A673 (cell line): ENCODE measurements at regions not wholly inside any gene's neighbourhood (a gene's known extent, or its start where the extent isn't known, plus 50 kb on each side); places are given as distances from the start of the nearest gene placed in this dataset.

Experiments used
- CTCF ChIP-seq: fragments of 300-800, 200-600 bp; sonication (generic); conservative IDR thresholded peaks from 2 replicates; pipeline ENCODE4 v1.5.1; 2017; ENCODE audit warnings: low read depth, mild to moderate bottlenecking, antibody characterized with exemption, low read length, moderate library complexity, mixed read lengths
- EZH2 ChIP-seq: fragments of 200-600 bp; sonication (generic); IDR thresholded peaks from 2 replicates; pipeline ENCODE4 v1.6.1; 2017; ENCODE audit warnings: borderline replicate concordance, low read depth, mild to moderate bottlenecking, mixed read lengths, antibody characterized with exemption, low read length; ENCODE audit not compliant: poor library complexity, severe bottlenecking

GRCh38 chr3:25273582-25274171, 154.4 kb upstream of the RARB start:
- TF ChIP-seq CTCF (no peak), EZH2 (no peak)
